ENCODE measurements at regions not wholly inside any gene's neighbourhood (a gene's known extent, or its start where the extent isn't known, plus 50 kb on each side); places are given as distances from the start of the nearest gene placed in this dataset.
"Not testable (repeated sequence)": the region's sequence is repeated elsewhere in the genome, so short reads cannot be mapped to it uniquely, and the experiment has no call there.

- no peak for DNase-seq
These were observed 820.1 kb downstream of the TMTC2 start for GRCh38 chr12:83506841-83507240.

GRCh38 chr12:83505586-83505985 is 818.9 kb downstream of the TMTC2 start:
- no peak for DNase-seq

- not testable (repeated sequence) for DNase-seq
These were observed 813.2 kb downstream of the TMTC2 start for GRCh38 chr12:83499894-83500293.

- no peak for DNase-seq
These were observed 791.0 kb downstream of the TMTC2 start for GRCh38 chr12:83477696-83478095.

- no peak for DNase-seq
These were observed 790.3 kb downstream of the TMTC2 start for GRCh38 chr12:83476695-83477690.

- DNase-seq, result no peak
These were observed 789.3 kb downstream of the TMTC2 start for GRCh38 chr12:83476006-83476405.

- no peak for DNase-seq
These were observed 787.7 kb downstream of the TMTC2 start for GRCh38 chr12:83474369-83474768.

- no peak for DNase-seq
These were observed 786.8 kb downstream of the TMTC2 start for GRCh38 chr12:83473408-83474095.

- no peak for DNase-seq
These were observed 786.1 kb downstream of the TMTC2 start for GRCh38 chr12:83472772-83473171.

- no peak for DNase-seq
These were observed 785.6 kb downstream of the TMTC2 start for GRCh38 chr12:83472350-83472749.

- no peak for DNase-seq
These were observed 784.6 kb downstream of the TMTC2 start for GRCh38 chr12:83471341-83471740.

GRCh38 chr12:83470749-83471148 is 784.0 kb downstream of the TMTC2 start:
- no peak for DNase-seq

- DNase-seq, result no peak
These were observed 782.5 kb downstream of the TMTC2 start for GRCh38 chr12:83468988-83469908.

- no peak for DNase-seq
These were observed 778.9 kb downstream of the TMTC2 start for GRCh38 chr12:83465632-83466031.

- DNase-seq, result no peak
These were observed 775.7 kb downstream of the TMTC2 start for GRCh38 chr12:83462419-83462818.

GRCh38 chr12:83461336-83461935 is 774.7 kb downstream of the TMTC2 start:
- no peak for DNase-seq

- no peak for DNase-seq
These were observed 764.5 kb downstream of the TMTC2 start for GRCh38 chr12:83451189-83451588.

GRCh38 chr12:83434600-83434999 is 747.9 kb downstream of the TMTC2 start:
- no peak for DNase-seq

GRCh38 chr12:83432176-83432719 is 745.5 kb downstream of the TMTC2 start:
- DNase-seq, result no peak

- DNase-seq, result not testable (repeated sequence)
These were observed 741.0 kb downstream of the TMTC2 start for GRCh38 chr12:83427586-83428136.

GRCh38 chr12:83414981-83415380 is 728.3 kb downstream of the TMTC2 start:
- DNase-seq, result no peak

- no peak for DNase-seq
These were observed 722.1 kb downstream of the TMTC2 start for GRCh38 chr12:83408851-83409250.
